ENCODE measurements at regions not wholly inside any gene's neighbourhood (a gene's known extent, or its start where the extent isn't known, plus 50 kb on each side); places are given as distances from the start of the nearest gene placed in this dataset.

GRCh38 chrX:139044680-139045079 lies 333.2 kb upstream of the FGF13 start:
- TF ChIP-seq CTCF (conservative IDR thresholded peaks at IDR 0.05; ENCODE audit: low read length) (no peak), EZH2phosphoT487 (IDR thresholded peaks at IDR 0.05; ENCODE audit: borderline replicate concordance, low read depth, low read length) (no peak)
